ENCODE measurements at regions not wholly inside any gene's neighbourhood (a gene's known extent, or its start where the extent isn't known, plus 50 kb on each side); places are given as distances from the start of the nearest gene placed in this dataset.

DNA sequence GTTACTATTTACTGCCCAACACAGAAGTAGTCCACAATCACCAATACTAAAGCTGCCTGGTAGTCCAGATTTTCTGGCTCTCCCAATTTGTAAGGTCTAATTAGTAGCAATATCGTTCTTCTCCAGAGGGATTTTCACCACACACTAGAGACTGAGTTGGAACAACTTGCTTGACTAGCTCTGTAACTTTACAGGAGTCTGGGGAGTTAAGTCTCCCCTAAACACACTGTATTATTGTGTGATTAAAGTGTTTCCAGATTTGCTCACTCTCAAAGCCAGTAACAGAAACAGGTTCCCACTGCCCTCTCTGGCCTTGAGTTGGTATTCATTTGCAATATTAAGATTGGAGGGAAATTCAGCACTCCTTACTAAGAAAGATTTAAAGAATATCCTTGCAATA is 1175.7 kb downstream of the SORCS1 start:
- in situ Hi-C loops (cut with HindIII; ENCODE audit: low pct_unique_long_range_greater_than_20kb, low sequenced_read_pairs), result no loop called here
- DNase-seq (ENCODE audit: low read depth in 1 of 2, low spot score in 1 of 2), result no peak
- no peak for TF ChIP-seq JUND (IDR thresholded peaks at IDR 0.05; ENCODE audit: low read depth)

DNA sequence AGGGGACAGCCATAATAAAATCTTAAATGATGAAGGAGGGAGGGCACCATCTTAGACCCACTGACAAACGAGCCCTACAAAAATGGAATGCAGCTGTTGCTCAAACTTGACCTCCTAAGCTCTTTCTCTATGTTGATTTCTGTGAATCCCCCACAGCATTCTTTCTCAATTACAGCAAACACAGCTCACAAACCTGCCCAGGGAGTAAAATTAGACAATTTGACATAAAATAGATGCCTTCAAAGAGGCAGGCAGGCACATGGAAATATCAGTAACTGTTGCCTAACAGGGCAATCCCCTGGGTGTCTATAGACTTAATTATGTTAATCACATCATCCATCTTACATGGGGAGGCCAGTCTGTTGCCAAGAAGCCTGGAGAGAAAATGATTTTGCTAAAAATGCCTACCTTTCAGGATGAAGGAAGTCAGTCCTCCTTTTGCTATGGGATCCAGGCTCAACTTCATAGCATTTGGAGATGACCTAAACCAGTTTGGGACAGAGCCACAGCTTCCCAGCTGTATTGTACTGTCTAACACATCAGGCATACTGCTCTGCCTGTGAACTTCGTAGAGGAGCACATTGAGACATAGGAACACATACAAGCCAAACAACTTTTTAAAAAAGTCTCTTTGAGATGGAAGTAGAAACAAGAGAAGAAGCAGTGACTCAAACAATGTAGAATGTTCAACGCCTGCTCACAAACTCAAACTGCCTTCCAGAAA is 1177.4 kb downstream of the SORCS1 start:
- no peak for DNase-seq (ENCODE audit: low read depth in 1 of 2, low spot score in 1 of 2)
- TF ChIP-seq JUND (IDR thresholded peaks at IDR 0.05; ENCODE audit: low read depth), result no peak
- in situ Hi-C loops (cut with HindIII; ENCODE audit: low pct_unique_long_range_greater_than_20kb, low sequenced_read_pairs), result no loop called here

DNA sequence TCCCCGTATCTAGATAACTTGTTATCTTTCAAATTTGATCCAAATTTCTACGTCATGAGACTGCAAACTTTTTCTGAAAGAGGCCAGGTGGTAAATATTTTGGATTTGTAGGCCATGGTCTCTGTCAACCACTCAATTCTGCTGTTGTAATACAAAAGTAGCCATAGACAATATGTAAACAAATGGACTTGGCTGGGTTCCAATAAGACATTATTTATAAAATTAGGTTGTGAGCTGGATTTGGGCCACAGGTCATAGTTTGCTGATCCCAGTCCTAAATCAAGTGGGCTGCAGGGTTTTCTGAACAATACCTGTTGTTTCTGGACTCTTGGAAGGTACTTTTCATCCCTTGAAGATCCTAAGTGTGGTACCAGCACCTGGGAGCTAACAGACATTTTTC is 1178.0 kb downstream of the SORCS1 start:
- in situ Hi-C loops (cut with HindIII; ENCODE audit: low pct_unique_long_range_greater_than_20kb, low sequenced_read_pairs), result no loop called here
- no peak for DNase-seq (ENCODE audit: low read depth in 1 of 2, low spot score in 1 of 2)
- TF ChIP-seq JUND (IDR thresholded peaks at IDR 0.05; ENCODE audit: low read depth), result no peak

DNA sequence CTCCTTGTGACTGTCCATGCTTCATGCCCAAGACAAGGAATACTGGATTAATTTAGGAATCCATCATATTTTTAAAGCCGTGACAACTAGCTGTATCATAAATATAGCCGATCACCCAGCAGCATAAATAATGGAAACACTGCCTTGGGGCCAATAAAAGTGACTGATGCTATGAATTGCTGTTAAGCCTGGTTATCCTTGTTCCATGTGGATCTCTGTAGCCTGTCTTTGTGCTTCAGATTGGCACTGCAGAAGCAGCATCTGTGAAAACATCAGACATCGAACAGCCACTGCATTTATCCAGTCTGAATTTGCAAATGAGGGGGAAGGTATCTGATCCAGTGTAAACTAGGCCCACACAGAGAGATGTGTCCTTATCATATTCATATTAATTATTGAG is 1181.8 kb downstream of the SORCS1 start:
- in situ Hi-C loops (cut with HindIII; ENCODE audit: low pct_unique_long_range_greater_than_20kb, low sequenced_read_pairs), result no loop called here
- no peak for DNase-seq (ENCODE audit: low read depth in 1 of 2, low spot score in 1 of 2)
- TF ChIP-seq JUND (IDR thresholded peaks at IDR 0.05; ENCODE audit: low read depth), result no peak

DNA sequence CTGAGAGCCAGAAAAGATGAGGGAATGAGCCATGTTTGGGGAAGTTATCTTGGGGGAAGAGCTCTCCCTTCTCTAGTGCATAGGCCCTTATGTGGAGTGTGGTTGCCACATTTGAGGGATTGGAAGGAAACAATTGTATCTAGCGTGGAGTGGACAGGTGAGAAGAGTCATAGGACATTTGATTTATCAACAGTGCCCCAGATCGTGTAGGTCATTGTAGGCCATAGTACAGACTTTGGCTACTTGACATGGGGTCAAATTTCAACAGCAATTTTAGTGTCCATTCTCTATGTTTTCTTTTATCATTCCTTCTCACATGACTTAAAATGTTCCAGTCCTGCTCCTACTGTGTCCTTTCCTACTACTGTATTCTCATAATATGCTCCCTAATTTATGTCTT is 1182.8 kb downstream of the SORCS1 start:
- in situ Hi-C loops (cut with HindIII; ENCODE audit: low pct_unique_long_range_greater_than_20kb, low sequenced_read_pairs), result no loop called here
- no peak for TF ChIP-seq JUND (IDR thresholded peaks at IDR 0.05; ENCODE audit: low read depth)
- DNase-seq (ENCODE audit: low read depth in 1 of 2, low spot score in 1 of 2), result no peak

DNA sequence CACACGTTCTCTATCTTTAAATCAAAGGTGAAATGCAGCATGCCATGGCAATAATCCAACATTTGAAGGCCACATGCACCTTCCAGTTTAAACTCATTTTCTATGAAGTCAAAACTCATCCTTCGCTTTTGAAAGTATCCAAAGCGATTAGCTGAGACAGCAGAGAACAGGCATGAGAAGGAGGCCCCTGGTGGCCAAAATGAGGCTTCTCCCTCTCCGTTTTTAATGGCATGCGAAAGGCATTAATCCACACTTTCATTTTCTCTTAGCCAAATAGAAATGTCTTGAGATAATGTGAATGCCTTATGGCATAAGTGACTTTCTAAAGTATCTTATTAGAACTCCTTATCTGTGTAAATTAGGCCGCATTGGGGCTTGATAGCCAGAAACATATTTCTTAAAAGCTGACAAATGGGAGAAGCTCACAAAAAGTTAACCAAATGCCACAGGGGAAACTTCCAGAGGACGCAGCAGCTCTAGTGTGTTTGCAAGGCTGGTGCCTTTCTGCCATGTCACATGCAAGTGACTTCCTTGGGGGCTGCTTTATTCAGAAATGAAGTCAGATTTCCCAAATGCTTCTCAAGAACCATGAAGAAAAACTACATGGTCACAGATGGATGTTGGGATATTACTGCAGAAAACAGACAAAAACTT is 1189.6 kb downstream of the SORCS1 start:
- peak; percentile 16 to 49 for DNase-seq (ENCODE audit: low read depth in 1 of 2, low spot score in 1 of 2)
- in situ Hi-C loops (cut with HindIII; ENCODE audit: low pct_unique_long_range_greater_than_20kb, low sequenced_read_pairs), result no loop called here
- TF ChIP-seq JUND (IDR thresholded peaks at IDR 0.05; ENCODE audit: low read depth), result no peak

DNA sequence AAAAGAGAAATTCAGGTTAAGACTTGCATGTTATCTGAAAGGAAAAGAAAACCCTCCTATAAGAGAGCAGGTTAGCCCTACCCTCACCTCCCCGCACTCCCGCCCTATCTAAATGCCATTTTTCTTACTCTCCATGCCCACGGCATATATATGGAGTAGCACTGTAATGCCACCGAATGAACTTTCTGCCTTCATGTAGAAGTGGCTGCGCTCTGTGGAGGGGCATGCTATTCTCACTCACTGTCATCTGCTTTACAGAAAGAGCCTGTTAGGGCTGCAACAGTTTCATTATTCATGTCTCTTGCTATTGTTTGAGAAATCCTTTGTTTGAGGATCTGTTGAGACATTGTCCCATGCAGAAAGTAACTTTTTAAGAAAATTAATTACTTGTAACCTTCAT is 1190.6 kb downstream of the SORCS1 start:
- DNase-seq (ENCODE audit: low read depth in 1 of 2, low spot score in 1 of 2), result no peak
- in situ Hi-C loops (cut with HindIII; ENCODE audit: low pct_unique_long_range_greater_than_20kb, low sequenced_read_pairs), result no loop called here
- TF ChIP-seq JUND (IDR thresholded peaks at IDR 0.05; ENCODE audit: low read depth), result no peak

DNA sequence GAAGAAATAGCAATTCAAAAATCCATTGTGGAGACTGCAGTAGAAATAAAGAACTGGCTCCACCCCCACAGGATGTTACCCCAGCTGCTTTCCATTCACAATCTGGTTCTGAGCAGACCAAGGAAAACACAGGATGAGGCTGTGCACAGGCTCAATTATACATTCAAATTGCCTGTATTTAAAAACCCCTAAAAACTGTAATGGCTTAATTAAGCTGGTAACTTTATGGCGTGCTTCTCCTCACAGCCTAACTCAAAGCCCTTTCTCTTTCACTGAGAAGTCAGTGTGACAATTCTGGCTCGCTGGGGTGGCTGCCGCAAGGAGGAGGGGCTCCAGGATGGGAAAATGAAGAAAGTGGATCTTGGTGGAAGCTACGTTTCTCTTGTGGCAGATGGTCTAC is 1191.1 kb downstream of the SORCS1 start:
- DNase-seq (ENCODE audit: low read depth in 1 of 2, low spot score in 1 of 2), result no peak

DNA sequence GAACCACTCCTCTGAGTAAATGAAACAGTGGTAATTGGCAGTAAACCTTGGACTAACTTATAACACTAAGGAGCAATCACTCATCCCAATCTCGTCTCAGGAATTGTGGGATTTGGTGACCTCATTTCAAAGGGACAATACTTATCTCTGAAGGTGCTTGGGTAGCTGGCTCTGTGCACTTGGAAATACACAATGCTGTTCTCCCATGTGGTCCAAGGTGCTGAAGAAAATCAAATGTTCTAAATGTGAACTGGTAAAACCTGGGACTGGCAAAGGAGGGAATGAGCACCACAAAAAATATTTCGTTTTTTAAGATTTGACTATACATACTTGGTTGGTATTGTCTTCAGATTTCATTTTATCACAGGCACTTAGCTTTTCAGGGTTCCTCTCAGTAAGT is 1193.0 kb downstream of the SORCS1 start:
- in situ Hi-C loops (cut with HindIII; ENCODE audit: low pct_unique_long_range_greater_than_20kb, low sequenced_read_pairs), result no loop called here
- TF ChIP-seq JUND (IDR thresholded peaks at IDR 0.05; ENCODE audit: low read depth), result no peak
- no peak for DNase-seq (ENCODE audit: low read depth in 1 of 2, low spot score in 1 of 2)

More for the DNA sequence above, 1191.1 kb downstream of the SORCS1 start:
- in situ Hi-C loops (cut with HindIII; ENCODE audit: low pct_unique_long_range_greater_than_20kb, low sequenced_read_pairs), result no loop called here
- TF ChIP-seq JUND (IDR thresholded peaks at IDR 0.05; ENCODE audit: low read depth), result no peak

DNA sequence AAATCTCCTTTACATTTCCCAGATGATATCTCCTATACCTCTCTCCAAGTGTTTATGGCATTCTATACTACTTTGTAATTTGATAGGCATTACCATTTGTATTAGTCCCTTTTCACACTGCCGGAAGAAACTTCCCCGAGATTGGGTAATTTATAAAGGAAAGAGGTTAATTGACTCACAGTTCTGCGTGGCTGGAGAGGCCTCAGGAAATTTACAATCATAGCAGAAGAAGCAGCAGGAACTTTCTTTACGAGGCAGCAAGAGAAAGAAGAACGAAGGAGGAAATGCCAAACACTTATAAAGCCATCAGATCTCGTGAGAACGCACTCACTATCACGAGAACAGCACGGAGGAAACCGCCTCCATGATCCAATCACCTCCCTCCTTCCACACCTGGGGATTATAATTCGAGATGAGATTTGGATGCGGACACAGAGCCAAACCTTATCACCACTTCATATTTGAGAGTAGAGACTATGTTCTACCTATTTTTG is 1194.6 kb downstream of the SORCS1 start:
- in situ Hi-C loops (cut with HindIII; ENCODE audit: low pct_unique_long_range_greater_than_20kb, low sequenced_read_pairs), result no loop called here

DNA sequence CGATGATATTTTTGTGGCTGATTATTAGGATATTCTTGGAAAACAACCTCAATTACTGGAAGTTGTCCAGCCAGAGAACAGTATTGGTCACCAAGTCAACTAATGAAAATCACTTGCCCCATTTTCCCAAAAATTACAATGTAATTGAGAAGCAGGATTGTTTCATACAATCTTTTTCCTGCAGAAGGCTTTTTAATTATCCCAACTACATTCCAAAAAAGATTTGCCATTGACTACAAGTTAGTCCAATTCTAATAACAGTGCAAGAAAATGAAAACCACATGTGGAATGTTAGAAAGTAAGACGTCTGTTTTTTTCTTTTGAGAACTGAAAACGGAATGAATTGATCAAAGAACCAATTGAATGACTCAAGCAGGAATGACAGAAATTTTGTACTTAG is 1195.8 kb downstream of the SORCS1 start:
- in situ Hi-C loops (cut with HindIII; ENCODE audit: low pct_unique_long_range_greater_than_20kb, low sequenced_read_pairs), result no loop called here
- no peak for TF ChIP-seq JUND (IDR thresholded peaks at IDR 0.05; ENCODE audit: low read depth)
- DNase-seq (ENCODE audit: low read depth in 1 of 2, low spot score in 1 of 2), result no peak

More for the DNA sequence above, 1194.6 kb downstream of the SORCS1 start:
- DNase-seq (ENCODE audit: low read depth in 1 of 2, low spot score in 1 of 2), result no peak
- TF ChIP-seq JUND (IDR thresholded peaks at IDR 0.05; ENCODE audit: low read depth), result no peak

DNA sequence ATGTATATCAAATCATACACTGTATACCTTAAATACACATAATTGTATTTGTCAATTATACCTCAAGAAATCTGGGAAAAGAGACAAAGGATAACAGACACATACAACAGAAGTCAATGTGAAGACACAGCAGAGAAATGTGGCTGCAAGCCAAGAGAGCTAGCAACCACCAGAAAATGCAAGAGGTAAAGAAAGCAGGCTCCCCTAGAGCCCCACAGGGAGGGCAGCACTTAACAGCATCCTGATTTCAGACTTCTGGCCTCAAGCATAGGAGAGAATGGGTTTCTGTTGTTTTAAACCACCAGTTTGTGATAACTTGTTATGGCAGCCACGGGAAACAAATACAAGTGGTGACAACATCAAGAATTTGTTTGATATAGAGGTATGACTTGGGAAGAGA is 1197.2 kb downstream of the SORCS1 start:
- in situ Hi-C loops (cut with HindIII; ENCODE audit: low pct_unique_long_range_greater_than_20kb, low sequenced_read_pairs), result no loop called here
- DNase-seq (ENCODE audit: low read depth in 1 of 2, low spot score in 1 of 2), result no peak
- TF ChIP-seq JUND (IDR thresholded peaks at IDR 0.05; ENCODE audit: low read depth), result no peak

DNA sequence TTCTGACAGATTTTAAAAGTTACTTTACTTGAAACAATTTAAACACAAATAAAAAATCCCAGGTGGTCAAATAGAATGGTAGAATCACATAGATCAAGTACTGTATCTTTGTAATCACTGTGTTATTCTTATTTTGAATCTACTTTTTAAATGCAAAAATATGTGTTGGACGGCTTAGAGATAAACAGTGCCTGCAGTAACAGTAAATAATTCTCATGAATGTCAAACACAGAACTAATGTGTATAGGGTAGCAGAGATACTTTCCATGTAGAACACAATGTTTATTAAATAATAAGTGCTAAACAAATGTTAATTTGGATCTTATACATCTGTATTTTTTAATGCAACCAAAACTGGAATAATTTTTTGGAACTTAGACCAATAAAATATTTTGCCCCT is 1199.4 kb downstream of the SORCS1 start:
- no peak for DNase-seq (ENCODE audit: low read depth in 1 of 2, low spot score in 1 of 2)
- in situ Hi-C loops (cut with HindIII; ENCODE audit: low pct_unique_long_range_greater_than_20kb, low sequenced_read_pairs), result no loop called here
- no peak for TF ChIP-seq JUND (IDR thresholded peaks at IDR 0.05; ENCODE audit: low read depth)

Measured in T47D (cell line).